ENCODE measurements at regions not wholly inside any gene's neighbourhood (a gene's known extent, or its start where the extent isn't known, plus 50 kb on each side); places are given as distances from the start of the nearest gene placed in this dataset.

DNA sequence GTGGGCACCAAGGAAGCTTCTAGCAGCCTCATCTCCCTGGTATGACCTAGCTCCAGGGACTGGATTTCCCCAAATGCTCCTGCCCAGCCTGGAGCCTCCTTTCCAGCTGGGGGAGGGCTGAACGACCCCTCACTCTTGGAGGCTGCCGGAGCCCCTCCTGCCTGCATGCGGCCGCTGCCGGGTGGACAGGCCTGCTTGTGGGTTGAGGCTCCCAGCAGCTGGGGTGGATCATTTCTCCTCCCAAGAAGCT, 213.6 kb downstream of the SEC14L1 start:
- no peak for TF ChIP-seq POLR2AphosphoS5 (IDR thresholded peaks at IDR 0.05; ENCODE audit: low read depth, low read length)

DNA sequence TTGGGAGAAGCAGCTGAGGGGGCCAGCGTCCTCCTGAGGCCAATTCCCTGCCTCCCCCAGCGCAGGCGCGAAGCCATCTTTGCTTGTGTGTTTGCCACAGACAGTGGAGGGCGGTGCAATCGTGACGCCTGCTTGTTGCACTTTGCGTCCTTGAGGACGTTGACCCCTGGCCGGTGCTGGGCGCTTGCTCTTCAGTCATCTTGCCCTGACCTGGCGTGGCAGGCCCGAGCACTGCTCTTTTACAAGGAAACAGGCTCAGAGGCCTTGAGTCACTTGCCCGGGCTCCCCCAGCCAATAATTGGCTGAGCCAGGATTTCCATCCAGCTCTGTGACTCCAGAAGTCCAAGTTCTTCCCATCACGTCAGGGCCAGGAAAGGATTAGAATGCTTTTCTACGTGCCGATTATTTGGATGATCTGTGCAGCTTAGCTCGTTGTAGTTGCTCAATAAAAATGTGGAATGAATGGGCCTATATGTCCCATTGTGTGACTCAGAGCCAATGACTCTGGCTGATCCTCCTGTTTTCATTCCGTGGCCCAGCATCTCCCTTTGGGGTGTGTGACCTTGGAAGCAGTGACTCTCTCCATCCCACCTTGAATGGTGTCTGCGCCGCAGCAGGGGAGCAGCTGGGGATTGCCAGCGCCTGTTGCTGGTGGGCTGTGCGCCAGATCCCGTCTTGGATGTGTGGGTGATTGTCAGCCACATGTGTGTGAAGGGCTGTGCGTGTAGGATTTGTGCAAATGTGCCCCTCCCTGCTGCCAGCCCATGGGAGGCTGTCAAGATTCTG, 214.1 kb downstream of the SEC14L1 start:
- no peak for TF ChIP-seq SIN3A (IDR thresholded peaks at IDR 0.05; ENCODE audit: borderline replicate concordance, insufficient read depth, low read length)
- no peak for TF ChIP-seq TAF1 (IDR thresholded peaks at IDR 0.05; ENCODE audit: borderline replicate concordance, insufficient read depth, low read length)
- no peak for TF ChIP-seq POLR2AphosphoS5 (IDR thresholded peaks at IDR 0.05; ENCODE audit: low read depth, low read length)
- TF ChIP-seq, protein P1, sequence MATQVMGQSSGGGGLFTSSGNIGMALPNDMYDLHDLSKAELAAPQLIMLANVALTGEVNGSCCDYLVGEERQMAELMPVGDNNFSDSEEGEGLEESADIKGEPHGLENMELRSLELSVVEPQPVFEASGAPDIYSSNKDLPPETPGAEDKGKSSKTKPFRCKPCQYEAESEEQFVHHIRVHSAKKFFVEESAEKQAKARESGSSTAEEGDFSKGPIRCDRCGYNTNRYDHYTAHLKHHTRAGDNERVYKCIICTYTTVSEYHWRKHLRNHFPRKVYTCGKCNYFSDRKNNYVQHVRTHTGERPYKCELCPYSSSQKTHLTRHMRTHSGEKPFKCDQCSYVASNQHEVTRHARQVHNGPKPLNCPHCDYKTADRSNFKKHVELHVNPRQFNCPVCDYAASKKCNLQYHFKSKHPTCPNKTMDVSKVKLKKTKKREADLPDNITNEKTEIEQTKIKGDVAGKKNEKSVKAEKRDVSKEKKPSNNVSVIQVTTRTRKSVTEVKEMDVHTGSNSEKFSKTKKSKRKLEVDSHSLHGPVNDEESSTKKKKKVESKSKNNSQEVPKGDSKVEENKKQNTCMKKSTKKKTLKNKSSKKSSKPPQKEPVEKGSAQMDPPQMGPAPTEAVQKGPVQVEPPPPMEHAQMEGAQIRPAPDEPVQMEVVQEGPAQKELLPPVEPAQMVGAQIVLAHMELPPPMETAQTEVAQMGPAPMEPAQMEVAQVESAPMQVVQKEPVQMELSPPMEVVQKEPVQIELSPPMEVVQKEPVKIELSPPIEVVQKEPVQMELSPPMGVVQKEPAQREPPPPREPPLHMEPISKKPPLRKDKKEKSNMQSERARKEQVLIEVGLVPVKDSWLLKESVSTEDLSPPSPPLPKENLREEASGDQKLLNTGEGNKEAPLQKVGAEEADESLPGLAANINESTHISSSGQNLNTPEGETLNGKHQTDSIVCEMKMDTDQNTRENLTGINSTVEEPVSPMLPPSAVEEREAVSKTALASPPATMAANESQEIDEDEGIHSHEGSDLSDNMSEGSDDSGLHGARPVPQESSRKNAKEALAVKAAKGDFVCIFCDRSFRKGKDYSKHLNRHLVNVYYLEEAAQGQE (IDR thresholded peaks at IDR 0.05; ENCODE audit: insufficient read depth in 1 of 2, low read depth in 2 of 2, low read length in 2 of 2): no peak
- TF ChIP-seq FOXP2 (optimal IDR thresholded peaks at IDR 0.05; ENCODE audit: borderline replicate concordance, extremely low read depth, extremely low read length, insufficient read depth): no peak

DNA sequence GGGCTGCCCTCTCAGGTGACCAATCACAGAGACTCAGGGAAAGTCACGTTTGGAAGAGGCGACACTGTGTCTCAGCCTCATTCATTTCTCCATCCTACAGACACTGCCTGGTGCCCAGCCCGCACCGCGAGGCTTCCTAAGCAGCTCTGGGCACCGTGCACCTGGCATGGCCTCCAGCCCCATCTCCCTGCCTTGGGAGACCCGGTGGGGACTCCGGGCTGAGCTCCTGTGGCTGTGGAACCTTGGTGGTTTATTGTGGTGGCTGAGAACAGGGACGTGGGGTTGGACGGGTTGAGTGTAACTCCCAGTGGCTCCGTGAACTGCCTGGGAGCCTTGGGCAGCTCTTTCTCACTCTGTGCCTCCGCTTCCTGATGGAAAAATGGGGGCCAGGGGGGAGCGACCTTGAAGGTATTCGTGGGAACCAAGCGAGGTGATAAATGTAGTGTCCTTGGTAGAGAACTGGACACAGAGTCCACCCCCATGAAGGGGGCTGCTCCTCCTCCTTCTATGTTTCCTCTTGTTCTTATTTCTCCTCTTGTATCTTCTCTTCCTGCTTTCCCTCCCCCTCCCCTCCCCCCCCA, 215.4 kb downstream of the SEC14L1 start:
- TF ChIP-seq, protein P1 (IDR thresholded peaks at IDR 0.05; ENCODE audit: insufficient read depth in 1 of 2, low read depth in 2 of 2, low read length in 2 of 2): no peak
- TF ChIP-seq SIN3A (IDR thresholded peaks at IDR 0.05; ENCODE audit: borderline replicate concordance, insufficient read depth, low read length) (no peak), POLR2AphosphoS5 (IDR thresholded peaks at IDR 0.05; ENCODE audit: low read depth, low read length) (no peak)

DNA sequence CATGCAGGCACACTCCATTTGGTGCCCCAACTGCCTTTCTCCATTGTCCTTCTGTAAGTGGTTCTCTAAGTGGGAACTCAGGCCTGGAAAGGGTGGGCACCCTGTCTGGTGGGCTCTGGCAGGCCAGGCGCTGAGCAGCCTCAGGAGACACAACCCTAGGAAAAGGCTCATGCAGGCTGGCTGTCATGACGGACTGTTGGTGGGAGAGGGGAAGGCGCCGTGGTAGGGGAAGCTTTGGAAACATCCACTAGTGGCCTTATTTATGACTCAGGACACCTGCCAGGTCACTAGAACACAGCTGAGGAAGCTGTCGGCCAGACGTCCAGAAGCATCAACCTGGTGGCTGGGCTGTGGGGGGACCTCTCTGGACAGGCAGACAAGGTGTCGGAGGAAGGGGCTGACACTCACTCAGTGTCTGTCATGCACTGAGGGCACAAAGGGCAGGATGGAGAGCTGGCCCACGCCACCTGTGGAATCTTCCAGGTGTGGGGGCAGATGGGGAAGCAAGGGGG, 216.0 kb downstream of the SEC14L1 start:
- TF ChIP-seq FOXP2 (optimal IDR thresholded peaks at IDR 0.05; ENCODE audit: borderline replicate concordance, extremely low read depth, extremely low read length, insufficient read depth) (no peak), POLR2AphosphoS5 (IDR thresholded peaks at IDR 0.05; ENCODE audit: low read depth, low read length) (no peak), SIN3A (IDR thresholded peaks at IDR 0.05; ENCODE audit: borderline replicate concordance, insufficient read depth, low read length) (no peak), TAF1 (IDR thresholded peaks at IDR 0.05; ENCODE audit: borderline replicate concordance, insufficient read depth, low read length) (no peak)
- TF ChIP-seq, protein P1 (IDR thresholded peaks at IDR 0.05; ENCODE audit: insufficient read depth in 1 of 2, low read depth in 2 of 2, low read length in 2 of 2): no peak

DNA sequence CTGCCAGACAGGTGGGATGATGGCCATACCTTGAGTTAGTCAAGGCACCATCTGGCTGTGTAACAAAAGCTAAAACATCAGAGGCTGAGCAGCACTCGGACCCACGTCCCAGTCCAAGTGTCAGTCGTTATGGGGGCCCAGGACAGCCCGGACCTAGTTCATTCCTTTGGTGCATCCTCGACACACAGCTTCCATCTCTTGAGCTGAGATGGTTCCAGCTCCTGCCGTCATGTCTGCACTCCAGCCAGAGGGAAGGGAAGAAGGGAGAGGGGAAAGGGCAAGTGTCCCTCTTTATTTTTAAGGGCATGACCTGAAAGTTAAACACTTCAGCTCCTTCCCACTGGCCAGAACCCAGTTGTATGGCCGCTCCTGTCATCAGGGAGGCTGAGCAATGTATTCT, 218.0 kb downstream of the SEC14L1 start:
- no peak for TF ChIP-seq FOXP2 (optimal IDR thresholded peaks at IDR 0.05; ENCODE audit: borderline replicate concordance, extremely low read depth, extremely low read length, insufficient read depth)
- TF ChIP-seq POLR2AphosphoS5 (IDR thresholded peaks at IDR 0.05; ENCODE audit: low read depth, low read length): no peak
- TF ChIP-seq SIN3A (IDR thresholded peaks at IDR 0.05; ENCODE audit: borderline replicate concordance, insufficient read depth, low read length): no peak
- TF ChIP-seq, protein P1 (IDR thresholded peaks at IDR 0.05; ENCODE audit: insufficient read depth in 1 of 2, low read depth in 2 of 2, low read length in 2 of 2): no peak

All from PFSK-1 (cell line).